HT1080 (cell line): ENCODE measurements at regions not wholly inside any gene's neighbourhood (a gene's known extent, or its start where the extent isn't known, plus 50 kb on each side); places are given as distances from the start of the nearest gene placed in this dataset.

Experiments used
- DNase-seq: peaks from one replicate; pipeline ENCODE4 v3.0.0-alpha.2; 2015; ENCODE audit warnings: low read depth

DNA sequence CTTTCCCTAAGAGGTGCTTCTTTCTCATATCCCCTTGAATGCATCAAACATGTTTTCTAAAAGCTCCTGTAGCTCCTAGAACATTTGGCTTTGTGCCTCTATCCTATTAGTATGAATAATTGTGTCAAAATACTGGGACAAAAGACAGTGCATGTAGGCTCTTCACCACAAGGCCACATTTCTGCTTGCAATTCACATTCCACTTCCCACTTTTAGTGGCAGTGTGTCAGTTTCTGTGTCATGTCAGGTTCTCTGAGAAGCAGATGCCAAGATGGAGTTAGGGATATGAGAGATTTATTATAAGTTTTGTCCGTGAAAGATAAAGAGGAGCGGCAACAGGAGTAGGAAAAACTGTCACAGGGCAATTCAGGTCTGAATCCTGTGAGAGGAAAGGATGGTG is 61.3 kb upstream of the GPRIN3 start:
- DNase-seq, result no peak

DNA sequence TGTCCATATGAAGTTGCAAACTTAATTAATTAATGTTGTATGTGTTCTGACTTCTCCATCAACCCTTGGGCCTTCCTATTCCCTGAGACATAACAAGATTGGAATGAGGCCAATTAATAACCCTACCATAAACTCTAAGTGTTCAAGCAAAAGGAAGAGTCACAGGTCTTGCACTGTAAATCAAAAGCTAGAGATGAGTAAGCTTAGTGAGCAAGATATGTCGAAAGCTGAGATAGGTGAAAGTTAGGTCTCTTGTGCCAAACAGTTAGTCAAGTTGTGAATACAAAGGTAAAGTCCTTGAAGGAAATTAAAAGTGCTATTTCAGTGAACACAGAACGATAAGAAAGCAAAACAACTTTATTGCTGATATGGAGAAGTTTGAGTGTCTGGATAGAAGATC is 58.2 kb upstream of the GPRIN3 start:
- DNase-seq, result peak; percentile 4

DNA sequence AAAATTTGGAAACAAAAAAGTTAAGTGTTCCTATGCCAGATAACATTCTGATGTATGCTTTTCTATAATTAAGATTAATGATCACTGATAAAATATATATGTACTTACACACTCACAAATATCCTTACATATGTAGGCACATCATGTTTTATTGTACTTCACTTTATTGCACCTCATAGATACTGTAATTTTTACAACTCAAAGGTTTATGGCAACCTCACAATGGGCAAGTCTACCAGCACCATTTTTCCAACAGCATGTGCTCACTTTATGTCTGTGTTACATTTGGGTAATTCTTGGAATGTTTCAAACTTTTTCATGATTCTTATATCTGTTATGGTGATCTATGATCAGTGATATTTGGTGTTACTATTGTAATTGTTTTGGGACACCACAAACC is 57.8 kb upstream of the GPRIN3 start:
- DNase-seq, result no peak

DNA sequence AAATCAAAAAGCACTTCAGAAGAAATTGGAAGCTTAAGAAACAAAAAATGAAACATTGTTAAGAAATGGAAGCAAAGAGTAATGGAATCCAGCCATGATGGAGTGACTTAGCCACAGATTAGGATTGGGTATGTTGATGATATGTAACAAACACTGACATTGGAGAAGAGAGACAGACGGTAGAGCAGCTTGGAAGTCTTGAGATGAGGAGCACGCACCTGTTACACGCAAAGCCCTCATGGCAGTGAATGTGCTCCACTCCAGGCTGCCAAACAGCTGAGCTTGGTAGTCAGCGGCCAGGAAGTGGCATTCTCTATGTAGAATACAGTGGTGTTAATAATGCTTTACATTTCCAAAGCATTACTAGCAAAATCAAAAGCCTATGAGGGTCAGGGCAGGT is 56.9 kb upstream of the GPRIN3 start:
- no peak for DNase-seq

DNA sequence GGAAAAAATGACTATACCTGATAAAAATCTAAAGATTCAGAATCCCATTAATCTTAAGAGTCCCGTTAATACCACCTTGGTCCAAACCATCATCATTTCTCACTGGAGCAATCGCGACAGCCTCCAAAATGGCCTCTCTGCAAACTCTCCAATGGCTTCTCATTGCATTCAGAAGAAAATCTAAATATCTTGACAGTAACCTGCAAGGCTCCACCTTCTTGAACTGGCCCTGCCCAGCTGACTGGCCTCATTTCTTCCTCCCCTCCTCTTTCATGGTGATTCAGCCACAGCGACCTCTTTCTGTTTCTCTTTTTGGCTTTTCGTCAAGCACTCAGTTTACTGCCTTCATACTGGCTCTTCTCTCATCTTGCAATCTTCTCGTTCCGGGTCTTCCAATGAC is 56.2 kb upstream of the GPRIN3 start:
- DNase-seq, result peak; percentile 8

DNA sequence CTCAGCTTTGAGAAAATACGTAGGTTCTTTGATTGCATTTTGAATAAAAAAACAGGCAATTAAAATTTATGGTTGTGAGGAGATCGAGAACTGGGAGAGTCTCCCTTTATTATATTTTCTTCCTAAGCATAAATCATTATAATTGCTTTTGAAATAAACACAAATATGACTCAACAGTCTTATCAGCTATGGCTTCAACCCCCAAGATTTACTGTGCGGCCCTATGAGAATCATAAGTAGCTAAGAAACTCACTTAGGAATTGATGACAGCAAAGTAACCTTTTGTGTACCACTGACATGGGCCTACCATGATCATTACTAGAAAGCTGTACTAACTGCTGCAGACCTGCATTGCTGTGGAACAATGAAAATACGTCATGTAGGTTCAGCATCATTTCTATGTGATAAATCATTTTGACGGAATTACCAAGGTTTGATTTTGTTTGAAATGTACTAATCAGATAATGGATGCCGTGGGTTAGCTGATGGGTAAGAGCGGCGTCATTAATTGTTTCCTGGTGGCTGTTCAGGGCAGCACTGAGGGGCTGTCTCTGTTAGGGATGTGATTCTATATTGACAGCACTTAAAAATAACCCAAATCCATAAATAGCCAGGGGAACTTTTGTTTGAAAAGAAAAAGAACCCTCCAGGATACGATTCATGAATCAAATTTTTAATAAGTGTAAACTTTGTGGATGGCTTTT is 51.5 kb upstream of the GPRIN3 start:
- no peak for DNase-seq

DNA sequence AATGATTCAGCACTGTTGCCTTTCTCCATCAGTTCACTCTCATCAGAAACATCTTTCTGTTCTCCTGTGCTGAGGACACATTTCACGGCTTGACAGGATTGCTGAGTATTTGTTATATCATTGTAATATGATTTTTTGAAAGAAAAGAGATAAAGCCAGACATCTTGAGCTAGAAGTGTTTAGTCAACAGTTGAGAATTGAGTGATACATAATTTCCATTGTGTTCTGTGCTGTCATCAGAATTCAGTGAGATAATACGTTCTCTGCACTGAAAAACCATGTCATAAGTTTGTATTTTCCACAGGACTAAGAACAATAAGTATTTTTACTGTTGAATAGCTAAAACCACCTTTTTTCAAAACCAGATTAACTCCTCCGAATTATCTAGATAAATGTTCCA is 50.2 kb upstream of the GPRIN3 start:
- DNase-seq, result no peak
